SJCRH30 (cell line): ENCODE measurements at regions not wholly inside any gene's neighbourhood (a gene's known extent, or its start where the extent isn't known, plus 50 kb on each side); places are given as distances from the start of the nearest gene placed in this dataset.

ENCODE experiments used
- DNase-seq, 2 experiments: peaks; one replicate each; pipeline ENCODE4 v3.0.0-alpha.2; 2015 to 2020
- H3K27ac ChIP-seq: fragments of 250-450 bp; sonication (Bioruptor Pico); 2 replicates; pipeline ENCODE4 v1.5.1; 2020; ENCODE audit warnings: mild to moderate bottlenecking, moderate library complexity
- H3K27me3 ChIP-seq: fragments of 250-450 bp; sonication (Bioruptor Pico); 2 replicates; pipeline ENCODE4 v1.5.1; 2020; ENCODE audit warnings: mild to moderate bottlenecking, moderate library complexity
- H3K36me3 ChIP-seq: fragments of 250-450 bp; sonication (Bioruptor Pico); 2 replicates; pipeline ENCODE4 v1.5.1; 2020; ENCODE audit warnings: mild to moderate bottlenecking, moderate library complexity
- H3K4me1 ChIP-seq: fragments of 250-450 bp; sonication (Bioruptor Pico); 2 replicates; pipeline ENCODE4 v1.5.1; 2020; ENCODE audit warnings: mild to moderate bottlenecking, moderate library complexity
- H3K4me3 ChIP-seq: fragments of 250-450 bp; sonication (Bioruptor Pico); 2 replicates; pipeline ENCODE4 v1.5.1; 2020; ENCODE audit warnings: mild to moderate bottlenecking, moderate library complexity
- H3K9me3 ChIP-seq: fragments of 250-450 bp; sonication (Bioruptor Pico); replicated peaks from 2 replicates; pipeline ENCODE4 v1.5.1; 2020; ENCODE audit warnings: mild to moderate bottlenecking, moderate library complexity

DNA sequence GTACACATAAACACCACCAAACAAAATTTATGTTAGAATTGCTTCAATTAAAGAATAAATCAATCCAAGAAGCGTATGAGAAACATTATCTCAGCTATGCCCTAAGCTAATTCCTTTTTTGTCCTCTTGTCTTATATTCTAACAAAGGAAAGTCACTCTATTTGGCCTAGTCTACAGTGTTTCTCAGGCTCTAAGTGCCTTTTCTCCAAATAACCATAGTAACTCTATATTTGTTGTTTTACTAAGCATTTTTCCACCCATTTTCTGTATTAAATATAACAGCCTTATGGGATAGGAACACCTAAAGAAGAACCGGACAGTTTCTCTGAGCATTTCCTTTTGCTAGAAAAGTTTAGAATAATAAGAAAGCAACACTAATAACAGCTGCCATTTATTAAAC, 120.1 kb upstream of the MTAP start:
- H3K4me1 ChIP-seq, result no peaks in the 10 kb centered on the region
- no peak overlapping the region for H3K27ac ChIP-seq
- H3K9me3 ChIP-seq, result no peaks in the 10 kb centered on the region
- no peak overlapping the region for H3K4me3 ChIP-seq
- no peak for DNase-seq
- H3K36me3 ChIP-seq, result no peaks in the 10 kb centered on the region
- H3K27me3 ChIP-seq, result 0 out of 2 replicates have a peak, but pooled peaks cover 9% of the 10 kb centered on the region

DNA sequence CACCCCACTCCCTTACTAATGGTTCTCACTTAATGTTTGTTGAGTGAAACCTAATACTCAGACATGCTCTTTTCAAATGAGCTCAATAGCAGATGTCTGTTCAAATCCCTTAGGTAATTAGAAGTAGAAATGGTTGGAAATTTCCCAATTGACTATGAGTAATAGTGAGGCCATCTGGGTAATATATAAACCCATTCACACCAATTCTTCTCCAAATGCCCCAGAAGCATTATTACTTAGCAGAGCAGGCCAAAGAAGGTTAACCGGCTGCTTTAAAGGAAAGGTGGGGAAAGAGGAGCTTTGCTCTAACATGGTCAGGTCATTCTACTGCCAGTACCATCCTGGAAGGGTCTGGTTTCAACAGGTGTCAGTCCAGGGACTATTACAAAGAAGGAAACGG, 119.5 kb upstream of the MTAP start:
- no peak overlapping the region for H3K27ac ChIP-seq
- DNase-seq, result no peak
- no peak overlapping the region for H3K4me3 ChIP-seq
- H3K9me3 ChIP-seq, result no peaks in the 10 kb centered on the region
- H3K36me3 ChIP-seq, result no peaks in the 10 kb centered on the region
- H3K4me1 ChIP-seq, result no peaks in the 10 kb centered on the region
- H3K27me3 ChIP-seq, result 0 out of 2 replicates have a peak, but pooled peaks cover 5% of the 10 kb centered on the region

DNA sequence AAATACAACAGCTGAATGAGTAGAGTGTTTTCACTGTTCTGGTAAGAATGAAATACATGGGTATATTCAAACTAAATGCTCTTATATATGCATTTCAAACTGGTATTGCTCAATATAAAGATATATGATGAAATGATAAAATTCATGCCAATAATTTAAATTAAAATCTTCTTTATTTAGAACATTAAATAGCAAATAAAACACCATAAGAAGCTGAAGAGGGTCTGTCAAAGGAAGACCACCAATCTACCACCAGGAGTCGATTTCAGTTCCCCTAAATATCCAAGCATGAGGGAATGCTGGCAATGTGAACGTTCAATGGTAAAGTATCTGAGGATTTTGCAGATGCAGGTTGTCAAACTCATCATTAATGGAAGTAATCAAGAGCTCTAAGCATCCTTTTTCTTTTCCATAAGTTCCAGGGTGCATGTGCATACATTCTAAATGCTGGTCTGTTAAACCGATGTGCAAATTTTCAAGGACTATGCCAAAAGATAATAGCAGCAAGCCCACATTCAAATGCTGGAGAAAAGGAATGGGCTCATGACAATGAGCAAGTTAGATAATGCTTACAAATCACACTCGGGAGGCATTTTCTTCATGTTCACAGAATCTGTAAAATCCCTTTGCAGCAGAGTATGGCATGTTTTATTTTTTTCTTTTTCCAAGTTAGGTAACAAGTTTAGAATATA, 118.8 kb upstream of the MTAP start:
- Histone ChIP-seq H3K4me1 (no peaks in the 10 kb centered on the region), H3K27ac (no peak overlapping the region), H3K27me3 (0 out of 2 replicates have a peak, but pooled peaks cover 4% of the 10 kb centered on the region), H3K36me3 (no peaks in the 10 kb centered on the region), H3K9me3 (no peaks in the 10 kb centered on the region), H3K4me3 (no peak overlapping the region)
- no peak for DNase-seq

DNA sequence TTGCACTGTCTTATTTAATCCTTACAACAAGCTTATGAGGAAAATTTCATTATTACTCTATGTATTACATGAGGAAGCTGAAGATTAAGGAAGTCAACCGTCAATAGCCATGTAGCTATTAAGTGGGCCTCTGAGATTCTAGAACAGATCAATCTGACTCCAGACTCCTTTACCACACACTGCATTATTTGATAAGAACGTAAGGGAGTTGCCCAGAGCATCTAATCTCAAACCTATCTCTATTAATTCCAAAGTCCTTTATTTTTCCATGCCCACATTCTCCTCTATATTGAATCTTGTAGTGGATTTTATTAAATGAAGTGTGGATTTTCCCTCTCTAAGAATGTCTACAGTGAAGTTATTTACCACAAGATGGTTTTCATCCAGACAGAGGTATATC, 118.2 kb upstream of the MTAP start:
- no peak overlapping the region for H3K4me3 ChIP-seq
- H3K36me3 ChIP-seq, result no peaks in the 10 kb centered on the region
- no peak for DNase-seq
- no peaks in the 10 kb centered on the region for H3K27me3 ChIP-seq
- H3K27ac ChIP-seq, result no peak overlapping the region
- H3K9me3 ChIP-seq, result no peaks in the 10 kb centered on the region
- H3K4me1 ChIP-seq, result no peaks in the 10 kb centered on the region

DNA sequence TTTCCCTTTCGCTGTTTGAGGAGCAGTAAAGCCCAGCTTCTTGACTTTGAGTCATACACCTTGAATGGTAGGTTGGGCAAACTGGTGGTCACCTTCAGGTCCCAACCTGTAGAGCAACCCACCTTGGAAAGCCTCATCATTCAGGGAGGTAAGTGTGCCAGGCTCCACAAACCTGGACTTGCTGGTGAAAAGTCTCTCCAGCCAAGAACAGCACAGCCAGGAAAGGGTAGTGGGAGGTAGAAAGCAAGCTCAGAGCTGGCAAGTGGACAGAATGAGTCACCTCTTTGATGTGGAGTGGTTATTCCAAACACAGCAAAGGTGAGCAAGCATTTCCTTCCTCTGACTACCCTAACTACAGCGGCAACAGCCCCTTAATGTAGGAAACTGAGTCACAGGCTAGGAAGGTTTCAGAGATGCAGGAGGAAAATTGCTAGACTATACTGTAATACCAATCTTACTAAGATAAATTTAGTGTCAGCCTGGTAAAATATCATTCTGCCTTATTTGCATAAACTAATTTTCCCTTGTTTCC, 117.5 kb upstream of the MTAP start:
- H3K9me3 ChIP-seq, result no peaks in the 10 kb centered on the region
- H3K27me3 ChIP-seq, result no peaks in the 10 kb centered on the region
- no peak overlapping the region for H3K27ac ChIP-seq
- no peaks in the 10 kb centered on the region for H3K36me3 ChIP-seq
- DNase-seq, result no peak
- no peaks in the 10 kb centered on the region for H3K4me1 ChIP-seq
- no peak overlapping the region for H3K4me3 ChIP-seq

DNA sequence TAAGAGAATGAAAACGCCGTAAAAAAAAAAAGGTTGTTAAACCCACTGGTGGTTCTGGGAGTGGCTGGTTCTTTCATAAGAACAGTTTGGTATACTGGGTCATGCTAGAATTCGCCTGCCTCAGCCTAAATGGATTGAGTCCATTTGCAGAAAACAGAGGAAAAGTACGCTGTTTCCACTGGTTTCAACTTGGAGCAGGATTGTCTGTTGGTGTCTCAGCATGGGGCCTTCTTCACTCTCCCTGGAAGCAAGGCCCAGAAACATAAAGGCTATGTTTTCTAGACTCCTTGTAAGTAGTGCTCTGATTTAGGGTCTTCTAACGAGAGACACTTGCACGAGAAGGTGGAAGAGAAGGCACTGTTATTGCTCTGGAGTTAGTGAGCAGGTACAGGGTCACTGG, 116.9 kb upstream of the MTAP start:
- H3K27me3 ChIP-seq, result no peaks in the 10 kb centered on the region
- no peak overlapping the region for H3K27ac ChIP-seq
- no peaks in the 10 kb centered on the region for H3K9me3 ChIP-seq
- no peaks in the 10 kb centered on the region for H3K4me1 ChIP-seq
- no peak overlapping the region for H3K4me3 ChIP-seq
- no peak for DNase-seq
- no peaks in the 10 kb centered on the region for H3K36me3 ChIP-seq

DNA sequence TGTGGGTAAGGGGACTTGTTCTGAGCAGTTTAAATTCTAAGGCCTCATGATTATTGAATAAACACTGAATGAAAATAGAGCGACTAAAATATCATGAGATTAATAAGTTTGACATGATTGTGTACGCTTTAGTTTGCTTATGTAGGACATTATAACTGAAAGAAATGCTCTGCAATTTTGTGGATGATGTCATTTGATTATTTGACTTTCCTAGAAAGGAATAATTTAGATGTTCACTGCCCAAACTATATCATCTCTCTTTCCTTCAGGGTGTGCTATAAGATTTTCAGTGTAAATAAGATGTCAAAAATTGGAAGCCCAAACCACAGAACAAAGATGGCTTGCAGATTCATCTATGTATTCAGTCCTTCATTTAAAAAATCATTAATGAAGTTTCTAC, 115.7 kb upstream of the MTAP start:
- Histone ChIP-seq H3K36me3 (no peaks in the 10 kb centered on the region), H3K9me3 (no peaks in the 10 kb centered on the region), H3K27me3 (no peaks in the 10 kb centered on the region), H3K4me3 (no peak overlapping the region), H3K4me1 (no peaks in the 10 kb centered on the region), H3K27ac (no peak overlapping the region)
- DNase-seq, result no peak

DNA sequence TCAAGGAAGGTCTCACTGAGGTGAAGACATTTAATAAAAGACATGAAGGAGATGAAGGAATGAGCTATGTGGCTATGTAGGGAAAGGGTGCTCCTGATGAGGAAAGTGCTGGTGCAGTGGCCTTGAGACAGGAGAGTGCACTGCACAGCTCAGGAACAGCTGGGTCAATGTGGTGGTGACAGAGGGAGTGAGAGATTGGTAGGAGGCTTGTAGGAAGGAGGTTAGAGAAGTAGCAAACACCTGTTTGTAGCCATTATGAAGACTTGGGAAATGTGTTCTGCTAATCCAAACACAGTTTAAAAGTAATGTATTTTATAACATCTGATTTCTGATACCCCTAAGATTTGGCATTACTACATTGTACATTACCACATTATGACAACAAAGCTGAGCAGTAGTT, 115.1 kb upstream of the MTAP start:
- DNase-seq, result peak in 1 of 2 experiments; percentile 12
- Histone ChIP-seq H3K27ac (no peak overlapping the region), H3K9me3 (no peaks in the 10 kb centered on the region), H3K27me3 (no peaks in the 10 kb centered on the region), H3K4me1 (no peaks in the 10 kb centered on the region), H3K36me3 (no peaks in the 10 kb centered on the region), H3K4me3 (no peak overlapping the region)

DNA sequence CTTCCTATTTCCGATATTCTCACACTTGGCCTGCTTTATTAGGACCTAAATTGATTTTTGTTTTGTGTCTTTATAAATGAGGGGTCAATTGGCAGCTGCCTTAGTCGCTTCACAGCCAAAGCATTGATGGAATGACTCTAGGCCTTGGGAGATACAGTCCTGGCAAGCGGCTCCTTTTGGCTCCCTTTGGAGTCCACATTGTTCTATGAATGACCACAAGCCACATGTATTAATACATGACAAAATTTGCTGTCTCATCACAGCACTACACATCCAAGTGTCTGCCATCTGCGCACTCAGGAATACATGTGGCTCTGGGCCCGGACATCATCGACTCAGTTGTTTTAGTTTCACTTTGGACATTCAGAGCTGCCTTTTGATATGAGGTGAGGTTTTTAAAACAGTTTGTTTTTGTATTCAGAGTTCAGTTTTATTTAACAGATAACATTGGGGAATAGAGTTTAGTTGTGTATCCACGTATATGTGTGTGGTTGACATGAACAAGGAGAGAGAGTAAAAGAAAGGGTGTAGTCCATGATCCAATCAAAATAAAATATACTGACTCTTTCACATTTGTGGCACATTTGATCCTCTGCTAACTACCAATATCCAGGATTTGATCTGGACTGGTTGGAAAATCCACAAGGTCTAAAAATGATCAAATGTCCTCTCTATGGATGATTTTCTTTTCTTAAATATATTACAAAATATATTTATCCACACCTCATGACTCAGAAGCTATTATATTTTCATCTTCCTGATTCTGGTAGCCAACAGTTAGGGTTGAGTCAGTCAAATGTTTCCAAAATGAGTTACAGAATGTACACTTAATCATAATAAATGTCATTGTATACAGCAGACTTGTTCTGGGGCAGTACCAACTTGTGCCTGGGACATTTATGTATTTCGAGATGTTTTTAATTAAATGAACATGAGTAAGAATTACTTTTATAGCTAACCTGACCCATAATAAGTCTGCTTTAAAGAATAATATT, 114.0 kb upstream of the MTAP start:
- Histone ChIP-seq H3K4me3 (no peak overlapping the region), H3K36me3 (no peaks in the 10 kb centered on the region), H3K27me3 (no peaks in the 10 kb centered on the region), H3K9me3 (no peaks in the 10 kb centered on the region), H3K4me1 (no peaks in the 10 kb centered on the region), H3K27ac (no peak overlapping the region)
- DNase-seq, result no peak

DNA sequence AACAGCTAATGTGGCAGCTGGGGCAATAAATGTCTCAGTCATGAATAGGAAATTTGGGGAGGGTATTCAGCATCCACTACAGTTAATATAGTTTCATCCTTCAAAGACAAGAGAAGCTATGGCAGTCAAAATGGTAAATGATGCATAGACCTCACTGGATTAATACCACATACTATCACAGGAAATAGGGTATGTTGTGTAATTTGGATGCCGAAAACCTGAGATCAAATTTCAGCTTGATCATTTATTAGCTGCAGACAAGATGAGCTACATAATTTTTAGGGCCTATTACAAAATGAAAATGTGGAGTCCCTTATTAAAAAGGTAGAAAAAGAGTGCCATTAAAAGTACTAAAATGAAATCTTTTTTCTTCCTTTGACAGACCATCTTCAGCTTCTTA, 112.6 kb upstream of the MTAP start:
- no peaks in the 10 kb centered on the region for H3K27me3 ChIP-seq
- DNase-seq, result no peak
- H3K36me3 ChIP-seq, result no peaks in the 10 kb centered on the region
- H3K27ac ChIP-seq, result no peak overlapping the region
- H3K9me3 ChIP-seq, result no peaks in the 10 kb centered on the region
- no peaks in the 10 kb centered on the region for H3K4me1 ChIP-seq
- no peak overlapping the region for H3K4me3 ChIP-seq

DNA sequence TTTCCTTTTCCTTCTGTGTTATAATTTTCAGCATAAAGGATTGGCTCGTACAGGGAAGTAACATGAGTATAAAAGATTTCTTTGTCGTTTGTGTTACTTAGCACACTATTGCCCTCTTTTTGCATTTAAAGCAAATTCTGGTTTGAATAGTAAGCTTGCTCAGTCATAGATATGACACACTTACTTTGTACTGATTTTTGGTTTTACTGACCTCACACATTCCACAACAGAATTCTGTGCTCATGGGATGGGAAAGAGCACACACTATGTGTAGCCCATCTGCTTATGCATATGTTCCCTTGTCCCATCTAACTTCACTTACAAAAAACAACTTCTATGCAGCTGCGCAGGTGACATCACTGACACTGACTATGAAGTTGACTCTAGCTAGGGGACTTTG, 111.9 kb upstream of the MTAP start:
- Histone ChIP-seq H3K4me1 (no peaks in the 10 kb centered on the region), H3K9me3 (no peaks in the 10 kb centered on the region), H3K27ac (no peak overlapping the region), H3K27me3 (no peaks in the 10 kb centered on the region), H3K4me3 (no peak overlapping the region), H3K36me3 (no peaks in the 10 kb centered on the region)
- DNase-seq, result no peak

DNA sequence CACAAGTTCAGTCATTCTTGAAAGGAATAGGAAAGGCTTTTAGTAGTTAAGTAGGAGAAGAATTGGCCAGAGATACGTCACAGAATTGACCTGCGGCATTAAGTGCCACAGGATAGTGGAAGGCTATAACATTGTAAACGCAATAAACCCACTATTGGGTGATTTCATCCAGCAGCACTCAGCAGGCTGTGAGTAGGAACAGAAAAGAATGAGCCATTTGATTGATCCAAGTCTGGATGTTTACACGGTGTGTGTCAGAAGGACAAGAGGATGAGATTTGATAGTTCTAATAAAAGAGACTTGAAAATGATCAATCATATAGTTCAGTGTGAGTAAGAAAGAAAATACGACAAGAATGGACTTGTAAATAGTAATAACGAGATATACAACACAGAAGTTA, 110.0 kb upstream of the MTAP start:
- no peak overlapping the region for H3K4me3 ChIP-seq
- no peak for DNase-seq
- no peaks in the 10 kb centered on the region for H3K27me3 ChIP-seq
- H3K9me3 ChIP-seq, result no peaks in the 10 kb centered on the region
- no peaks in the 10 kb centered on the region for H3K36me3 ChIP-seq
- no peak overlapping the region for H3K27ac ChIP-seq
- H3K4me1 ChIP-seq, result no peaks in the 10 kb centered on the region

DNA sequence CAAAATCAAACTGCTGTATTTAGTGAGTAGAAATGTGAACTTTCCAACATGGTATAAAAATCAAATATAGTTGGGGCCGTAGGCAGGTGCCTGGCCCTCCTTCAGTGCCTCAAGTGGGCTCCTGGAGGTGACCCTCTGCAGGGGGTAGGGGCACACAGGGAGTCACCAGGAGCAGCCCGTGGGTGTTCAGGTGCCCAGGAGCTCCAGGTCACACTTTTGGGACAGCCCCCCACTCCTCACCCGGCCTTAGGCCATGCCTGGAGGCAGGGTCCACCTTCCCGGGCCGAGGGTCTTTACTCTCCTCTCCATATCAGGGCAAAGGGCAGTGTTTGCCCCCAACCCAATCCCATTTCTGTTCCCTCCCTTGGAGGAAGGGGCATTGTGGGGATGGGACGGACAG, 108.0 kb upstream of the MTAP start:
- no peaks in the 10 kb centered on the region for H3K27me3 ChIP-seq
- H3K4me3 ChIP-seq, result no peak overlapping the region
- no peaks in the 10 kb centered on the region for H3K36me3 ChIP-seq
- no peak for DNase-seq
- H3K27ac ChIP-seq, result no peak overlapping the region
- H3K4me1 ChIP-seq, result no peaks in the 10 kb centered on the region
- H3K9me3 ChIP-seq, result no peaks in the 10 kb centered on the region

DNA sequence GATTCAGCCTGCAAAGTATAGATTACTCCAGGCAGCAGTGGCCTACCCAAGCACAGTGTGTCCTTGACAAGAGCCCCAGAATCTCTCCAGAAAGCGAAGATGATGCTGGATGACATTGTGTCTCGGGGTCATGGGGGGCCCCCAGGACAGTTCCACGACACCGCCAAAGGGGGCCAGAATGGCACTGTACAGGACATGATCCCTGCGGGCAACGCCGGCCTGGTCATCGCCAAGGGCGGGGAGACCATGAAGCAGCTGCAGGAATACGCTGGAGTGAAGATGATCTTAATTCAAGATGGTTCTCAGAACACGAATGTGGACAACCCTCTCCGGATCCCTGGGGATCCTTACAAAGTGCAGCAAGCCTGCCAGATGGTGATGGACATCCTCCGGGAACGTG, 107.0 kb upstream of the MTAP start:
- no peak for DNase-seq
- Histone ChIP-seq H3K27me3 (0 out of 2 replicates have a peak, but pooled peaks cover 2% of the 10 kb centered on the region), H3K36me3 (no peaks in the 10 kb centered on the region), H3K27ac (no peak overlapping the region), H3K9me3 (no peaks in the 10 kb centered on the region), H3K4me3 (no peak overlapping the region), H3K4me1 (no peaks in the 10 kb centered on the region)

DNA sequence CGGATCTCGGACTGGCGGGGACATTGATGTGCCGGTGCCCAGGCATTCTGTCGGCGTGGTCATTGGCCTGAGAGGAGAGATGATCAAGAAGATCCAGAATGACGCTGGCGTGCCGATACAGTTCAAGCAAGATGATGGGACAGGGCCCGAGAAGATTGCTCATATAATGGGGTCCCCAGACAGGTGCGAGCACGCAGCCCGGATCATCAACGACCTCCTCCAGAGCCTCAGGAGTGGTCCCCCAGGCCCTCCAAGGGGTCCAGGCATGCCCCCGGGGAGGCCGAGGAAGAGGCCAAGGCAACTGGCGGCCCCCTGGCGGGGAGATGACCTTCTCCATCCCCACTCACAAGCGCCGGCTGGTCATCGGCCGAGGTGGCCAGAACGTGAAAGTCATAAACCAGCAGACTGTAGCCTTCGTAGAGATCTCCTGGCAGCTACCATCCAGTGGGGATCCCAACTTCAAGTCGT, 106.5 kb upstream of the MTAP start:
- DNase-seq, result no peak
- no peaks in the 10 kb centered on the region for H3K9me3 ChIP-seq
- no peak overlapping the region for H3K27ac ChIP-seq
- H3K4me3 ChIP-seq, result no peak overlapping the region
- H3K4me1 ChIP-seq, result no peaks in the 10 kb centered on the region
- H3K27me3 ChIP-seq, result 0 out of 2 replicates have a peak, but pooled peaks cover 2% of the 10 kb centered on the region
- H3K36me3 ChIP-seq, result no peaks in the 10 kb centered on the region
